Peyer's patch (tissue), 4 donors: ENCODE measurements at regions not wholly inside any gene's neighbourhood (a gene's known extent, or its start where the extent isn't known, plus 50 kb on each side); places are given as distances from the start of the nearest gene placed in this dataset.
A peak's percentile ranks its signal among the peaks of the same experiment; 100 is the strongest.

Source experiments
- DNase-seq, 3 donors: peaks; one replicate each; pipeline ENCODE4 v3.0.0-alpha.2; 2017 to 2019
- H3K27ac ChIP-seq, 4 donors: fragments of 200-600 bp; sonication (generic); one replicate each; pipeline ENCODE4 v1.5.1; 2016 to 2019
- H3K27me3 ChIP-seq, 2 donors: fragments of 200-600 bp; sonication (generic); one replicate each; pipeline ENCODE4 v1.5.1; 2019
- H3K36me3 ChIP-seq, 3 donors: fragments of 200-600 bp; sonication (generic); one replicate each; pipeline ENCODE4 v1.5.1; 2016 to 2019
- H3K4me1 ChIP-seq, 4 donors: fragments of 200-600 bp; sonication (generic); one replicate each; pipeline ENCODE4 v1.5.1; 2016 to 2019
- H3K4me3 ChIP-seq, 4 donors: fragments of 200-600 bp; sonication (generic); 1 replicate in 3 of 4; 2 replicates in 1 of 4; pipeline ENCODE4 v1.5.1; 2016 to 2019; ENCODE audit warnings: mild to moderate bottlenecking in 1 of 4
- H3K9me3 ChIP-seq, 4 donors: fragments of 200-600 bp; sonication (generic); one replicate each; pipeline ENCODE4 v1.5.1; 2016 to 2019; ENCODE audit warnings: mild to moderate bottlenecking in 1 of 4
- POLR2A ChIP-seq, 2 donors: fragments of 450-650 bp; IDR thresholded peaks; one replicate each; pipeline ENCODE4 v1.5.1; 2017; ENCODE audit warnings: antibody characterized with exemption in 2 of 2, mild to moderate bottlenecking in 2 of 2, moderate library complexity in 2 of 2
- TF ChIP-seq, protein P1 (sequence below), 6 experiments: fragments of 450-650 bp in 4 of 6; fragments of 200-600 bp in 2 of 6; sonication (generic) in 1 of 6; IDR thresholded peaks; one replicate each; pipeline ENCODE4 v1.5.1; 2017 to 2019; ENCODE audit warnings: antibody characterized with exemption in 6 of 6, mild to moderate bottlenecking in 3 of 6, moderate library complexity in 1 of 6

DNA sequence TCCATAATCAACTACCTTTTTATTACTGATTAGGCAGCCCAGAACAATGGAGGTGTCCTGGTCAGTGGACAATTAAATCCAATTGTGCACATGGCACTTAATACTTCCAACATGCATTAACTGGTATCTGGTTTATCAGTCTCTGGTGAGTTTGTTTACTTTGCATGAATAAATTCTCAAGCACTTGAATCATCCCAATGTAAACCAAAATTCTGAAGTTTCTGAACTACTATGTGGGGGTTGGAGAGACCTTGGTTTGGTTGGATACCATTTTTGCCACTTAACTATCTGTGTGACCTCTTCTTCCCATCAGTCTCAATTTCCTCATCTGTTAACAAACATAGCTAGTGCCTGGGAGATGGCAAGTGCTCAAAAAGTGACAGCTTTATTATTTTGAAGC is 70.5 kb upstream of the MAP4 start:
- Histone ChIP-seq H3K27me3 (no peaks in the 10 kb centered on the region), H3K9me3 (no peaks in the 10 kb centered on the region), H3K4me1 (peaks cover 0 to 21% (median 4%) of the 10 kb centered on the region in 4 donors), H3K36me3 (no peaks in the 10 kb centered on the region), H3K4me3 (peak overlapping the region in 1 of 4 donors; percentile 95), H3K27ac (peak overlapping the region; percentile 87 to 98 (median 93))
- TF ChIP-seq POLR2A (IDR thresholded peaks at IDR 0.05): no peak
- TF ChIP-seq, protein P1, sequence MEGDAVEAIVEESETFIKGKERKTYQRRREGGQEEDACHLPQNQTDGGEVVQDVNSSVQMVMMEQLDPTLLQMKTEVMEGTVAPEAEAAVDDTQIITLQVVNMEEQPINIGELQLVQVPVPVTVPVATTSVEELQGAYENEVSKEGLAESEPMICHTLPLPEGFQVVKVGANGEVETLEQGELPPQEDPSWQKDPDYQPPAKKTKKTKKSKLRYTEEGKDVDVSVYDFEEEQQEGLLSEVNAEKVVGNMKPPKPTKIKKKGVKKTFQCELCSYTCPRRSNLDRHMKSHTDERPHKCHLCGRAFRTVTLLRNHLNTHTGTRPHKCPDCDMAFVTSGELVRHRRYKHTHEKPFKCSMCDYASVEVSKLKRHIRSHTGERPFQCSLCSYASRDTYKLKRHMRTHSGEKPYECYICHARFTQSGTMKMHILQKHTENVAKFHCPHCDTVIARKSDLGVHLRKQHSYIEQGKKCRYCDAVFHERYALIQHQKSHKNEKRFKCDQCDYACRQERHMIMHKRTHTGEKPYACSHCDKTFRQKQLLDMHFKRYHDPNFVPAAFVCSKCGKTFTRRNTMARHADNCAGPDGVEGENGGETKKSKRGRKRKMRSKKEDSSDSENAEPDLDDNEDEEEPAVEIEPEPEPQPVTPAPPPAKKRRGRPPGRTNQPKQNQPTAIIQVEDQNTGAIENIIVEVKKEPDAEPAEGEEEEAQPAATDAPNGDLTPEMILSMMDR (IDR thresholded peaks at IDR 0.05): no peak
- DNase-seq: no peak

DNA sequence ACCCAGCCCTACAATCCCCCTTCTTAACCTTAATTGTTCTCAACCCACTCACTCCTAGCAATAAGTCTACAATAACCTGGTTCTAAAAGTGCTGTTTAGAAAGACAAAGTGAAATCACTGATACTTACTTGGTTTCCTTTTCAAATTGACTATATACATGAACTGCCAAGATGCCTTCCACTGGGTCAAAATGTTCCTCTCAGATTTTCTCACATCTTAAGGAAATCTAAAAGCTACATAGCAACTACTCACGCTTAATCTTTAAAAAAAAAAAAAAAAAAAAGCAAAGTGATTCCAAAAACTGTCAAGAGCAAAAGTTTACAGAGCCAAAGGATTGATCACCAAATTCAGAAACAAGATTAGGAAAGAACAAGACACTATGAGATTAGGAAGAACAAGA is 68.7 kb upstream of the MAP4 start:
- H3K27ac ChIP-seq: peak overlapping the region in 1 of 4 donors; percentile 36

DNA sequence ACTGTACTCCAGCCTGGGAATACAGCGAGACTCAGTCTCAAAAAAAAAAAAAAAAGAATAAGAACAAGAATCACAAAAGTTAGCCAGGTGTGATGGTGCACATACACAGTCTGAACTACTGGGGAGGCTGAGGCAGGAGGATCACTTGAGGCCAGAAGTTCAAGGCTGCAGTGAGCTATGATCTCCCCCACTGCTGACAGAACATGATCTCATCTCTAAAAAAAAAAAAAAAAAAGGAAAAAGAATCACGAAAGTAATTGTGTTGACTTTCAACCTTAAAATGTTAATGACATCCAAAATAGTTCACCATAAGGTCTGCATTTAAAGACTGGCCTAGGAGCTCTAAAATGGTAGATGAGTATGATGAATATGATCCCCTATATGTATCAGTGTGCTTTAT is 68.0 kb upstream of the MAP4 start:
- peak overlapping the region in 1 of 4 donors; percentile 36 for H3K27ac ChIP-seq
- no peak for DNase-seq
- no peaks in the 10 kb centered on the region for H3K9me3 ChIP-seq
- H3K27me3 ChIP-seq: no peaks in the 10 kb centered on the region
- no peak overlapping the region for H3K4me3 ChIP-seq
- H3K4me1 ChIP-seq: peaks cover 0 to 14% (median 4%) of the 10 kb centered on the region in 4 donors
- no peaks in the 10 kb centered on the region for H3K36me3 ChIP-seq
- TF ChIP-seq POLR2A (IDR thresholded peaks at IDR 0.05): no peak
- TF ChIP-seq, protein P1 (IDR thresholded peaks at IDR 0.05): no peak

More for the DNA sequence above, 68.7 kb upstream of the MAP4 start:
- Histone ChIP-seq H3K36me3 (no peaks in the 10 kb centered on the region), H3K4me3 (no peak overlapping the region), H3K9me3 (no peaks in the 10 kb centered on the region), H3K27me3 (no peaks in the 10 kb centered on the region), H3K4me1 (peaks cover 0 to 20% (median 4%) of the 10 kb centered on the region in 4 donors)
- no peak for DNase-seq
- TF ChIP-seq, protein P1 (IDR thresholded peaks at IDR 0.05): no peak
- no peak for TF ChIP-seq POLR2A (IDR thresholded peaks at IDR 0.05)

DNA sequence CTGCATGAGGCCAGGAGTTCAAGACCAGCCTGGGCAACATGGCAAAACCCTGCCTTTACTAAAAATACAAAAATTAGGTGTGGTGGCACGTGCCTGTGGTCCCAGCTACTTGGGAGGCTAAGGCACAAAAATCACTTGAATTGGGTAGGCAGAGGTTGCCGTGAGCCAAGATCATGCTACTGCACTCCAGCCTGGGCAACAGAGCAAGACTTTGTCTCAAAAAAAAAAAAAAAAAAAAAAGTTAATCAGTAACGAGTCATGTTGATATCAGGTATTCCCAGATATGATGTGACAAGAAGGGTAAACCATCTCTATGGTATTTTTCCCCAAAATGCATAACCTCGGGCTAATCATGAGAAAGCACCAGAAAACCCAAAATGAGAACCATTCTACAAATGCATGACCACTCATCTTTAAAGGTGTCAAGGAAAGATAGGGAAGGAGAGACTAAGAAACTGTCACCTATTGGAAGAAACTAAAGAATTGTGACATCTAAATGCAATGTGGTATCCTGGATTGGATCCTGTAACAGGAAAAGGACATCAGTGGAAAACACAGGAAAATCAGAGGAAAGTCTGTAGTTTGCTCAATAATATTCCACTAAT is 66.5 kb upstream of the MAP4 start:
- no peak for DNase-seq
- Histone ChIP-seq H3K9me3 (no peaks in the 10 kb centered on the region), H3K27me3 (no peaks in the 10 kb centered on the region), H3K36me3 (no peaks in the 10 kb centered on the region), H3K27ac (no peak overlapping the region), H3K4me1 (peaks cover 0 to 14% (median 3%) of the 10 kb centered on the region in 4 donors), H3K4me3 (no peak overlapping the region)
- TF ChIP-seq, protein P1 (IDR thresholded peaks at IDR 0.05): no peak
- no peak for TF ChIP-seq POLR2A (IDR thresholded peaks at IDR 0.05)

DNA sequence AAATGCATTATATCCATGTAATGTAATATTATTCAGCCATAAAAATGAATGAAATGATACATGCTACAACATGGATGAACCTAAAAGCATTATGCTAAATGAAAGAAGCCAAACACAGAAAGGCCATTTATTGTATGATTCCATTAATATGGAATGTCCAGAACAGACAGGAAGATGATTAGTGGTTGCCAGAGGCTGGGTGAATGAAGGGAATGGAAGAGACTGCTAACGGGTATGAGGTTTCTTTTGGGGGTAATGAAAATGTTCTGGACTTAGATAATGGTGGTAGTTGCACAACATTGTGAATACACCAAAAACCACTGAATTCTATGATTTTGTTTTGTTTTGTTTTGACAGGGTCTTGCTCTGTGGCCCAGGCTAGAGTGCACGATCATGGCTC is 61.6 kb upstream of the MAP4 start:
- Histone ChIP-seq H3K27me3 (no peaks in the 10 kb centered on the region), H3K36me3 (no peaks in the 10 kb centered on the region), H3K27ac (no peak overlapping the region), H3K4me1 (no peaks in the 10 kb centered on the region), H3K4me3 (no peak overlapping the region), H3K9me3 (no peaks in the 10 kb centered on the region)
- no peak for DNase-seq
- no peak for TF ChIP-seq POLR2A (IDR thresholded peaks at IDR 0.05)
- TF ChIP-seq, protein P1 (IDR thresholded peaks at IDR 0.05): no peak
